HG03280 (cell line): ENCODE measurements at regions not wholly inside any gene's neighbourhood (a gene's known extent, or its start where the extent isn't known, plus 50 kb on each side); places are given as distances from the start of the nearest gene placed in this dataset.

Experiments used
- ATAC-seq: cut with Tn5 transposase; IDR thresholded peaks from one replicate; pipeline ENCODE4 v1.9.1; 2021; ENCODE audit warnings: mild to moderate bottlenecking, moderate library complexity; ENCODE audit not compliant: unreplicated experiment

DNA sequence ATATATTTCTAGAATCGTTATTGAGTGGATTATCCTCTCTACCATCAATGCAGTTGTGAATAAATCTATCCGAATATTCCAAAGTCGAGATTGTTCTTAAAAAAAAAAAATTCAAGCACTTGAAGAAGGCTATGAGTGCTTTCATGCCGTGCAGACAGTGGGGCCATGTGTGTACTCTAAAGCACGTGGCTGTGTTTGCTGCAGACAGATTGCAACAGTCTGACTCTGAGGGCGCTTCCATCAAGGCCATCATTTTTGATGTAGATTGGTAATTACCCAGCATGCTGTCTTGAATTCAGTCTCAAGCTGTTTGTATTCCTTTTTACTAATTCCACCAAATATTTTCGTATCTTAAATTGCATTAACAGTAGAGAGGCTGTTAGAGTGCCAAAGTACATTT, 325.9 kb upstream of the LINC00305 start:
- no peak for ATAC-seq

DNA sequence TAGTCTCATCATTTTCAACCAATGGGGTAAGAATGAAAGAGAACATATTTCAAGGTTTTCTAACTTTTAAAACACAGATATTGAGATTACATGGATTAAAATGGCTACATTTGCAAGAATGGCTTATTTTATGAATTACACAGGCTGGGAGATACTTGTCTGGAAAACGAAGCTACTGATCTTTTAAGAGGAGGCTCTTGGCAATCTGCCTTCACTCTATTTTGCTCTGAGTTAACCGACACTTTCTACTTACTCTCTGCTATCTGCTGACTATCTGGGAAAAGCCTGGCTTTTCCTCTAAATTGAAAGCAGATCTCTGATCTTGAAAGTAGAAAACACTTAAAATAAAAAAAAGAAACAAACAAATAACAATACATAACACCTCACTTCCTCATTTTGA, 325.4 kb upstream of the LINC00305 start:
- ATAC-seq: no peak

DNA sequence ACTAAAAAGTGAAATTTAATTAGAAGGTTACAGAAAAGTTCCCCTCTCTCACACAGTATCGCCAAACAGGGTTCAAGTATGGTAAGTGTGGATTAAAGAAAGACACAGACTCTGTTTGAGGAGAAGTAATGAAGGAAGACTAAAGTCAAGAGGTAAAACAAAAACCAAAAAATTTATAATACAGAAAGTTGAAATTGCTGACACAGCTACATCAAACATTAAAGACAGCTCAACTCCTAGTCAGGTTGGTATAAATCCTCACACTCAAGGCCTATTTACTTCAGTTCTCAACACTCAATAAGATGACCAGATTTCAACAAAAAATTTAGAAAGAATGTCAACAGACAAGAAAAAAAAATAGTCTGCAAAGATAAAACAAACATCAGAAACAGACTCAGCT, 300.5 kb upstream of the LINC00305 start:
- ATAC-seq: no peak

DNA sequence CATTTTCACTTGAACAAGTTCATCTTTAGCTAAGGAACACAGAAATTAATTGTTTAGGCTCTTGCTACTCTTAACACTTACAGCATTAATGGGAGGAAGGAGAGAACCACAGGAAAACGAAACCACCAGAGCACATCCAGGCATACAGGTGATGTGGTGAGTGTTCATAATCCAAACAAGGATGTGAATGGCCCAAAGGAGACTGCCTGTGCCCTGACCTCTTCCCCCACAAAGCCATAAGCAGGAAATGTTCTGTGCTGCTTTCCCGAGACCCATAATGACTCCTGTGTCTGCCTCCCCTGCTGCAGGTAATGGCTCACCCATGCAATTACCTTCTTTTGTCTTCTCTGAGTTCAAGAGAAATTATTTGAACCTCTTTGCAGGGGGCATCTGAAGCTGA, 295.9 kb upstream of the LINC00305 start:
- ATAC-seq: no peak

DNA sequence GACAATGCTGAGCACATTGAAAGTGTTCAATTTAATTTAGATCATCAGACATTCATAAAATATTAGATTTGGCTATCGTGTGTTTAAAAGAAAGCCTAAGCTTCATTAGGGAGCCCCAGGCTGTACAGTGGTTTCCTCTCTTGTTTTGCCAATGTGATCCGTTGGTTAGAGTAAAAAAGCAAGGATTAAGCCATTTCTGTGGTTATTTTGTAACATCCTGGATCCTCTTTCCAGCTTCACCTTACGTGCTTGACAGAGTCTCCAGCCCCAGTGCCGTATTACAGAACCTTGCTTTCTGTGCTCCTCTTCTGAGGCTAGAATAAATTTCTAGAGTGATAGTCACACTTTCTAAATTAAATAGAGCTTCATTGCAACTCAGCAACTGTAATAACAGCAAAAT, 289.3 kb upstream of the LINC00305 start:
- no peak for ATAC-seq

DNA sequence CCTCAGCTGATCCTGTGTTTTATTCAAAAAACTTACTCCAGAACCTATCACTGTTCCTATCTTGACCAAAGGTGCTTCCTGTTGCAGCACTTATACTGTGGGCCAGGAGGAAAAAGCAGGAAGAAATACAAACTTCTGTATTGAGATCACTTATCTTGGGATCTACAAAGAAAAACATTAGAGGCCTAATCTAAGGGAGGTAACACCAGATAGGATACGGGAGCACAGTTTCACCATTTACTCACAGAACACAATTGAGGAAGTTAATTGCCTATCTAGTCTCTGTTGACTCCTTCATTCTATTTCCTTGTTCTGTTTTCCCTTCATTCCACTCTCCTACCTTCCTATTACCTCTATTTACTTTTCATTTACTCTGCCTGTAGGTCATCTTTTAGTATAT, 287.2 kb upstream of the LINC00305 start:
- ATAC-seq: no peak

DNA sequence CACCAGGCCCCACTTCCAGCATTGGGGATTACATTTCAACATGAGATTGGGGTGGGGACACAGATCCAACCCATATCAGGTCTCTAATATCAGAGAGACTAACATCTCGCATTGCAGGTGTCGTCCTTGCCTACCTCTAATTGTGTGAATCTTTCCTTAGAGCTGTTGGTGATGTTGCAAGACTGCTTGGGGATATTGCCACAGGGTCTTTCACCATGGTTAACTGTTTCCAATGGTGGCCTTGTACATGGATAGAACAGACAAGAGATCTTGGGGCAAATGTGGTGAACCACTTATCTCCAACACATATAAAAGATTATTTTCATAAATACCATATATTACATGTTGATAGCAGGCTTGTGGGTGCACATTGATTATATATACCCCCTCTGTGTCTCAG, 270.3 kb upstream of the LINC00305 start:
- ATAC-seq: no peak

DNA sequence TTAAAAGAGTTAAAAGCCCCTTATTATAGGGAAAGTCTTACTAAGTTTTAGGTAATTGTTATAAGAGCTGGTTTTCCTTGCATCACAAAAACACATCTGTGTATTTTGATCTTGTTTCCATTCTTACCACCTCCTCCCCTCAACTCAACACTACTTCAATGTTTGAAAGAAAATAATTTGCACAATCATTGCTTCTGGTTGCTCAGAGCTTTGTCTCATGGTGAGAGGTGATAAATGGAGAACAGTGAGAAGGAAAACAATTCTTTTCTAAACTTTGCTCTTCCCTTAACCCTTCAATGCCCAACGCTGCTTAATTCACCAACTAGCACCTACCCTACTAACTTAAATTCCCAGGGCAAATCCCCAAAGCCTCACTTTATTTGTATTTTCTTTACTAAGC, 268.1 kb upstream of the LINC00305 start:
- ATAC-seq: no peak

DNA sequence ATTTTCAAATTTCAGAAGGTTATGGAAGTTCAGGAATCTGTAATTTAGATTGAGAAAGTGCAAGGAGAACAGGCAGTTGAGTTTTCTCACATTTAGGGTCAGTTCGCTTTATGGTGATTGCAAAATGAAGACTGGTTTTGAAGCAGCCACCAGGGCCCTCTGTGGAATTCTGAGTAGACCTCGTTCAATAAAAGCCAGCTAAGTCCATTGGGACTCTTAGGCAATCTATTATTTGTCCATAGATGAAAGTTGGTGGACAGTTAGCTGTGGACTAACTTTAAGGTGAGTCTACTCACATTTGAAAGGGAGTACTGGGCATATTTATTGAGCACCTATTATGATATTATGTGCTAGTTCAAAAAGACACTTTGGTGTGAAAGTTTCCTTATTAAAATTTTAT, 266.3 kb upstream of the LINC00305 start:
- no peak for ATAC-seq

DNA sequence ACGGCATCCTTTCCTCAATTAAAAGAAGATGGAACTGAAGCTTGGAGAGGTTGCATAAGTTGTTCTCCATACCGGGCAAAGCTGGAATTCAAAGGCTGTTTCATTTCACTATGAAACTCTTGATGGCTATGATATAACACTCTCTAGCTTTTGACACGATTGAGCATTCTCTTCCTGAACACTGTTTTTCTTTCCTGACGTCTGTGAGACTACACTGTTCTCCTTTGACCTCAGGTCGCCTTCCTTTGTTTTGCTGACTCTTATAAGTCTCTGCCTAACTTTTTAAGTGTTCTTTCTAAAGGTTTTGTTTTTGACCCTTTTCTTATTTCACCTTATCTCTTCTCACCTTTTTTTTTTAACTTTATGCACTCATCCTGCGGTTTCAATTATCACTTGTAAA, 261.8 kb upstream of the LINC00305 start:
- ATAC-seq: no peak

DNA sequence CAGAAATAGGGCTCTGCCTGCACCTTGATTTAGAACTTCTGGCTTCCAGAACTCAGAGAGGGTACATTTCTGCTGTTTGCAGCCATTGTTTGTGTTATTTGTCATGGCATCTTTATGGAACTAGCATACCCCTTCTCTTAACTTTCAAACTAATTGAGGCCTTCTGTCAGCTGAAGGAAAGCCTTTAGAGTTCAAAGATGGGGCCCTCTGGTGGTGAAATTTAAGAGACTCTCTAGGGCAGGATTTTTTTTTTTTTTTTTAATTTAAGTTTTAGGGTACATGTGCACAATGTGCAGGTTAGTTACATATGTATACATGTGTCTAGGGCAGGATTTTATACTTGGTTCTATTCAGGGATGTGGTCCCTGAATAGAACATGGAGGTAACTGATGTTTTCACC, 260.6 kb upstream of the LINC00305 start:
- no peak for ATAC-seq

DNA sequence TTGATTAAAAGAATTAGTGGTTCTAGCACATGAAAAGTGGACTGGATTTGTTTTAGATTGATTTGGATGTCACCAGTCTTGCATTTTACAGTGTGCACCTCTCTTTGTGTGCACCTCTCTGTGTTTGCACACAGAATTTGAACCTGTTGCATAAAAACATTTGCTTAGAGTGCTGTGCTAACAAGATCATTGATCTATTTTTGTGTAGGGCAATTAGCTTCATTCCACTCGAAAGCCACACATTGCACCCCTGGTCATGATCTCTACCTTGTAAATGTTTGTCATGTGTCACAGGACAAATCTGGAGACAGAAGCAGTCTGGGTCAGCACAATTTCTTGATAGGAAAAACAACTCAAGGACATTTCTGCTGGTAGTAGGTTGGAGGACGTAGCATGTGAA, 258.7 kb upstream of the LINC00305 start:
- ATAC-seq: no peak

DNA sequence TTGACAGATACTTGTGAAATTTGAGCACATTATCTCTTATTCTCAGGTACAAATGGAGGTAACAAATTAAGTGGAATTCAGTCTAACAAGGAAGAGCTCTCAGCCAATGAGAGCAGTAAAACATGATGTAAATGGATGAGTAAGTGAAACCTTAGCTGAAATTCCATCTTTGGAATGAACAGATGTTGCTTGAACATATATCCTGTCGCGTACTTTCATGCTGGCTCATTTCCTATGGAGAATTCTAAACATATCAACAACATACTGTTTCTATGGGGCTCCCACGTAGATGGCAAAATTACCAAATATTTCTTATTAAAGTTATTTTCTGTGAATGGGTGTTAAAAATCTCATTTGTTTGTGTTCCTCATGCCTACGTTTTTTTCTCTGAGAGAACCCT, 256.3 kb upstream of the LINC00305 start:
- no peak for ATAC-seq

DNA sequence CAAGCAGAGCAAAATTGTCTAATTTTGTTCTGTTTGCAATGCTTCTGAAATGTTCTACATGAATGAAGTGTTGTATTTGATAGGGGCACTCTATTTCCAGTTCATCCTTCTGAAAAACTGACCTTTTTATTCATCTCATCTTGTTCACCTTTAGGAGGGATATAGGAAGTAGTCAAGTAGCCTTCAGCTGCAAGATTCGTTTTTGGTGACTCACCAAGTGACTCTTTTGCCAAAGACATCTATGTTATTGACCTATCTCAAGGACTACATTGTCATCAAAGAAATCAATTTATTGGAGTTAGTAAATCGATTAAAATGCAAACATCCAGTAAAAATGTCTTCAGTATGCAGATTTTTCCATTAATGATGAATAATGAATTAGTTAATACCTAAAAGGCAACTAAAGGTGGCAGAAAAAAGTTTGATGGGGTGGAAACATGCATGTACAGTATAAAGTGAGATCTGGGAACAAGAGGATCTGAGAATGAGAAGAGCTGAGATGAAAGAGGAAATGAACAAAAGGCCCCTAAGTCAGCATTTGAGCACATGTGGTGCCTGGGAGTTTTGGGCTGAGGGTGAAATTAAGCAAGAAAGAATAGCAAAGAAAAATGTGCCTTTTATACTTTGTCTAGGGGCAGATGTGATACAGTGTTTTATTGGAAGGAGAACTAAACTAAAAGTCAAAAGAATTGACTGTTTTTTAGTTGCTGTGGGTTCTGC, 255.1 kb upstream of the LINC00305 start:
- no peak for ATAC-seq

DNA sequence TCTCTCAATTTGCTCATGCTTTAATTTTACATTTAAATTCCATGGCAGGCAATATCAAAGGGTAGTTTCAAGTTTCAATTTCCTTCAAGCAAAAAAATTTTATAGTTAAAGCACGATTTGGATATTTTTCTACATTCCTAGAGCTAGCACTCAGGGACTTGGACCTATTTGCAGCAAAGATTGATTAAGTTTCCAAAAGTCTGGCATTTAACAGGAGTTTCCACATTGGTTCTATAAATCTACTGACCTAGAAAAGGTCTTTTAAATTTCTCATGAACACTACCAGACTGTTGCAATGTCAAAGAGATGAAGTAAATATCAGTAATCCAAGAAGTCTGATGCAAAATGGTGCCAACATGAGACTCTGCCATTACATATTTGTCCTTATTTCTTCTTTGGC, 253.7 kb upstream of the LINC00305 start:
- ATAC-seq: no peak

DNA sequence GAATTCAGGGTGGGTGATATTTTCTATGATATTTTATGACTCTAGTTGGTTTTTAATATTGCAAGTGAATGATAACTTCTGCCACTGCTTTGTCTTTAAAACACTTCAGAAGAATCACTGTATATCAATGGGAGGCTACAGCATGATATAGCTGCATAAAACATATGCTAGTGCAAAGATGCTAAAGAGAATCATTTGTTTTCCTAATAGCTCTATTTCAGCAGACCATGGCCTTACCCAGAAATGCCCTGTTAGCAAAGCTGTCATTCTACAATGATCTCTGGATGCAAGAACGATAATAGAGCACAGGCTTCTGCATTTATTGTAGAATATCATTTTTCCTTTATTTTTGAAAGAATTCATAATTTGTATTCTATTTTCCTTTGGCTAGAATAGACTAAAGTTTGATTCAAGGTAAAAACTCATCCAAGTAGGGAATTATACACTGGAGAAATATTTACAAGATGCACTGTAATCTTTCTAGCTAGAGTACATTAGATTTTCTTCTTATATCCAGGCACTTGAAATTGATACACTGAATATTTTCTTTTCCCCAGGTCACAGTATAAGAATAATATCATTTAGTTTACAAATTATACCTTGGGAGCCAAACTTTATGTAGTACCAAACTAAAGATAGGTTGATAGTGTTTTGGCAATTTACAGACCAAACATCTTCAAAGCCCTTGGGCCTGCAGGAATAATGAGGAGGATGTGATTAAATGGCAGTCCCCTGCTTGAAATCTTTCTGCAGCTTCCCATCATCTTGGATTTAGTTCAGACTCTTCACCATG, 252.6 kb upstream of the LINC00305 start:
- no peak for ATAC-seq

DNA sequence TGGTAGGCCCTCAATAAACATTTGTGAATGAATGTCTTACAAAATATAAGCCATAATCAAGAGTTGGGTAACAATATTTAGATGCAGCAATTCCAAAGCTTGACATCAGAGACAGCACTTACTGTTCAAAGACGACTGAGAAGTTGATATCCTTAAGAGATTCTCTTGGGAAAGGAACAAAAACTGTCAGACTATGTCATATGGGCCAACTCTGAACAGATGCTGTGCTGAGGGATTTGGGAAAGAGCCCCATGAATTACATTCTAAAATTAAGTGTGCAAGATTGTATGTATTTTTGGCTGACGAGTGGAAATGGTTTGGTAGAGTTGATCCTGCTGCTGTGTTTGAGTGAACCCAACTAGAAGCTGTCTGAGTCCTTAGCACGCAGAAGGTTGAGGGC, 250.7 kb upstream of the LINC00305 start:
- no peak for ATAC-seq

DNA sequence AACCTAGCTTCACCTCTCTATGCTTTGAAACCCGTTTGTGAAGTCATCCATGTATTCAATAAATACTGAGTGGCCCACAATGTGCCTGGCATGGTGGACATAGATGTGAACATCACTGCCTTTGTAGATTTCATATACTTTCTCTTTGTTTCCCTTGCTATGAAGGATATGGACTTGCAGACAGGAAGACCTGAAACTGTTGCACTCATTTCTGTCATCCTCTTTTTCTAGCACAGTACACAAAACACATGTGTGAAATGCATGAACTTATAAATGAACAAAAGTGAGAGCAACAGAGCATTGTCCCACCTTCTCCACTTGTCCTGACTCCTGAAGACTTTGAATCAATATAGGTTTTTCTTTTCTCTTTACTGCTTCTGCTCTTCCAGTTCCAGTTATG, 249.4 kb upstream of the LINC00305 start:
- ATAC-seq: no peak

DNA sequence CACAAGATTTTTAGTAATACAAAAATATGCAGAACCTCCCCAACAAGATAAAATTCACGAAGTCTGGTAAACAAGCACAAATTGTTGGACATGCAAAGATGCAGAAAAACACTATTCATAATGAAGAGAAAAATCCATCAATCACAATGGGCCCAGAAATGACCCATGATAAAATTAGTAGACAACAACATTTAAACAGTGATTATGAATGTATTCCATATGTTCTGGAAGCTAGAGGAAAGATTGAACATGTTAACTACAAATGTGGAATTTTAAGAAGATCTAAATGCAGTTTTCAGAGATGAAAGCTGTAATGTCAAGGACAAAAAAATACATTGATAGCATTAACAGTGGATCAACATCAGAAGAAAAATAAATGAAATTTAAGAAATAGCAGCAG, 243.3 kb upstream of the LINC00305 start:
- ATAC-seq: no peak

DNA sequence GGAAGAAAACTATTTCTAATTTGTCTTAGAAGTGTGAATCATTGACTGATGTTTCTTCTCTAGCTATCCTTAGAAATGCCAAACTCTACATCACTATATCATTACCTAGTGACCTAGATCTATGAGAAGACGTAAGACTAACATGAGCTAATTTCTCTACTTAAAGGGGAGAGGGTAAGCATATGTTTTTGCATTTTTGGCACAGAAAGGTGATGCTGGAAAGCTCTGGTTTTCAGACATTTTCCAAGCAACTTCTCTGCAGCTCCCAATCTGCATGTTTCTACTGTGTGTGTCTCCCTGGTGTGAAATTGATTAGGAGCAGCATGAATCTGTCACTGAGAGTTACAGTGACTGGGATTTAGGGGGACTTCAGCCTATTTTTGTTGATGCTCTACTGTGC, 235.2 kb upstream of the LINC00305 start:
- no peak for ATAC-seq

DNA sequence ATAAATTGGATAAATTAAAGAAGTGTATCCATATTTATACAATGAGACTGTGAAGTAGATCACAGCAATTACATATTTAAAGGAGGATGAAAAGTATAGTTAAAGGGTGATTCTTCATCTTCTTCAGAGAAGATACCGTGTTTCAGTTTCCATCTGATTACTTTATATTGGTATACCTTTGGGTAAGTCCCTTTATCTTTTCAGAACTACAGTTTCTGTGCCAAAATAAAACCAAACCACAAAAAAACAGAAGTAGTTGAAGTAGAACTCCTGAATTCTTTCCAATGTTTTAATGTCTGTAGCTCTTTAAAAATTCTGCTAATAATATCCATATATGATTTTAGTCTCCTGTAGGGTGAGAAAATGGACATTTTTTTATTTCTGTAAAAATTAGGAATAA, 231.2 kb upstream of the LINC00305 start:
- peak; percentile 79 for ATAC-seq

DNA sequence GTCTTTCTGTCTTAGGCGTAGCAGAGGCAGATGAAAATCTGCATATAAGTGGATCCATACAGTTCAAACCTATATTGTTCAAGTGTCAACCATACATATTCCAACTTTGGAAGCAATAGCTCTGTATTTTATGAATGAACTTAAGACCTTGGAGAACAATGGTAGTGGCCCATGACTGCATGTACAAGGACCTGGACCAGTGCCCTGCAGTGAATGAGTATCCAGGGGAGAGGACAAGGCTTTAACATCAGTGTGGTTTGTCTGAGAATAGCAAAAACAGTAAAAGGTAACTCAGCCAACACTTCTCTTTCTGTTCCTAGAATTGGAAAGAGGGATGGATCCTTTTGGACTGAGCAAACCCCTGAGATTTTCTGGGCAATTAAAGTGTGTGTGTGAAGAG, 230.8 kb upstream of the LINC00305 start:
- no peak for ATAC-seq

DNA sequence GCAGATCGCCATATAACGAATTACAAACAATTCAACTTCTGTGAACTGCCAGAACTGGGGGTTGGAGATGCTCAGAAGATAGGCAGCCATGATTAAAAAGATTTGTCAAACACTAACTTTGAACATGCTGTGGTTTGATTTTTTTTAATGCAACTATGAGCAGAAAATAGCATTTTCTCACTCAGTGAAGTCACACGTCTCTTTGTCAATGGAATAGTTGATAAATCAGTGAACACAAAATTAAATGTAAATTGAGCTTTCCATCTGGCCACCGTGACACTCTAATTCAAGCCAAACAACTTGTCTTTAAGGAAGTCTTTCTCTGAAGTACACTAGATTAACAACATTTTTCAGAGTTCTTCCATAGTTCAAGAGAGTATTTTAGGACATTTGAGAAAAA, 228.6 kb upstream of the LINC00305 start:
- no peak for ATAC-seq
